ENCODE measurements at regions not wholly inside any gene's neighbourhood (a gene's known extent, or its start where the extent isn't known, plus 50 kb on each side); places are given as distances from the start of the nearest gene placed in this dataset.

GRCh38 chr10:128642502-128642901, 516.3 kb upstream of the MKI67 start:
- TF ChIP-seq EZH2 (IDR thresholded peaks at IDR 0.05) (no peak), CTCF (IDR thresholded peaks at IDR 0.05 in 2 of 3, conservative IDR thresholded peaks at IDR 0.05 in 1 of 3; ENCODE audit: borderline replicate concordance in 1 of 3, insufficient read depth in 1 of 3, low read depth in 2 of 3, low read length in 2 of 3) (no peak), EZH2phosphoT487 (IDR thresholded peaks at IDR 0.05; ENCODE audit: borderline replicate concordance) (no peak), SRF (IDR thresholded peaks at IDR 0.05; ENCODE audit: low read depth) (peak; percentile 70), REST (IDR thresholded peaks at IDR 0.05; ENCODE audit: low read depth) (no peak), ZFX (IDR thresholded peaks at IDR 0.05) (no peak), POLR2A (IDR thresholded peaks at IDR 0.05; ENCODE audit: borderline replicate concordance, extremely low read depth, insufficient read depth, insufficient read length) (no peak), POLR2AphosphoS5 (IDR thresholded peaks at IDR 0.05; ENCODE audit: low read depth, low read length) (no peak)
